ENCODE measurements at regions not wholly inside any gene's neighbourhood (a gene's known extent, or its start where the extent isn't known, plus 50 kb on each side); places are given as distances from the start of the nearest gene placed in this dataset.

DNA sequence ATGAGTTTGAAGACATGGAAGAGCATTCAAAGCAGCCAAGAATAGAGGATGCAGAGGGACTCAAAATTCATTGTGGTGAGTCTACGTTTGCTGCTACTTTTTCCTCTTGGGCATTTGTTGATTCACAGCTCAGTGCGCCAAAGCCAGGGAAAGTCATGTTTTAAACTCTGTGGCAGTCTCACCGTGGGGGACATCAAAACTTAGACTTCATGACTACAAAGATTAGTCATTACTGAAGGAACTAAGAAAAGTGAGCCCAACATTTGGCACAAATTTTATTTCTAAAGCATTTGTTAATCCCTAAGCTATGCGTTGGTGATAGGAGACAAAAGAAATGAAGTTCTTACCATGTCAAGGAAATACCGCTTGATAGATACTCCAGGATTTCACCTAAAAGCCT lies 73.7 kb upstream of the MTAP start:
- H3K9me3 ChIP-seq (ENCODE audit: control insufficient read depth in 4 of 4, low read length in 3 of 4), result no peaks in the 10 kb centered on the region
- no peaks in the 10 kb centered on the region for H3K36me3 ChIP-seq (ENCODE audit: control insufficient read depth in 4 of 4, insufficient read depth in 3 of 4, low read depth in 1 of 4, low read length in 3 of 4)
- no peak overlapping the region for H3K9ac ChIP-seq (ENCODE audit: low read depth in 1 of 2, low read length in 2 of 2)
- no peaks in the 10 kb centered on the region for H3K4me1 ChIP-seq (ENCODE audit: control insufficient read depth in 4 of 4, insufficient read depth in 4 of 4, low read length in 3 of 4)
- H3K27ac ChIP-seq (ENCODE audit: low read depth in 1 of 2, low read length in 2 of 2), result no peak overlapping the region
- no peak for TF ChIP-seq JUND (IDR thresholded peaks at IDR 0.05)
- TF ChIP-seq, protein P1, sequence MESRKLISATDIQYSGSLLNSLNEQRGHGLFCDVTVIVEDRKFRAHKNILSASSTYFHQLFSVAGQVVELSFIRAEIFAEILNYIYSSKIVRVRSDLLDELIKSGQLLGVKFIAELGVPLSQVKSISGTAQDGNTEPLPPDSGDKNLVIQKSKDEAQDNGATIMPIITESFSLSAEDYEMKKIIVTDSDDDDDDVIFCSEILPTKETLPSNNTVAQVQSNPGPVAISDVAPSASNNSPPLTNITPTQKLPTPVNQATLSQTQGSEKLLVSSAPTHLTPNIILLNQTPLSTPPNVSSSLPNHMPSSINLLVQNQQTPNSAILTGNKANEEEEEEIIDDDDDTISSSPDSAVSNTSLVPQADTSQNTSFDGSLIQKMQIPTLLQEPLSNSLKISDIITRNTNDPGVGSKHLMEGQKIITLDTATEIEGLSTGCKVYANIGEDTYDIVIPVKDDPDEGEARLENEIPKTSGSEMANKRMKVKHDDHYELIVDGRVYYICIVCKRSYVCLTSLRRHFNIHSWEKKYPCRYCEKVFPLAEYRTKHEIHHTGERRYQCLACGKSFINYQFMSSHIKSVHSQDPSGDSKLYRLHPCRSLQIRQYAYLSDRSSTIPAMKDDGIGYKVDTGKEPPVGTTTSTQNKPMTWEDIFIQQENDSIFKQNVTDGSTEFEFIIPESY (IDR thresholded peaks at IDR 0.05), result no peak
- no peak for TF ChIP-seq GABPA (IDR thresholded peaks at IDR 0.05 in 1 of 2, conservative IDR thresholded peaks at IDR 0.05 in 1 of 2)
- no peak for DNase-seq (ENCODE audit: low spot score)
- no peaks in the 10 kb centered on the region for H3K27me3 ChIP-seq (ENCODE audit: control insufficient read depth in 4 of 4, insufficient read depth in 4 of 4, low read length in 3 of 4)
- WGBS, result 65% methylated on average over 5 of the region's 5 CpGs
- H3K4me3 ChIP-seq (ENCODE audit: low read depth in 1 of 3, low read length in 3 of 3), result no peak overlapping the region

DNA sequence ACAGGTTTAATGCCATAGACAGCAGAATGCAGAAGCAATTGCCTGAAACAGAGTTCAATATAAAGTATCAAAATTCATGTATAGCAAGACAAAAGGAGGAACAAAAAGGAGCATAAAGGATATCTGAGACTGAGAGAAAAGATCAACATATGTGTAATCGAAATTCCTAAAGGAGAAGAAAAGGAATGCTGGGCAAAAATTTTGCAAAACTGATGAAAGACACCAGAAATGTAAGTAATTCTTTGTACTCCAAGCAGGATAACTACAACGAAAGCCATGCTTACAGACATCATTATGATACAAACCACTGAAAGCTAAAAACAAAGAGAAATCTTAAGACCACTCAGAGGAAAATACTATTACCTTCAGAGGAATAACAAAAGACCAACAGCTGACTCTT lies 72.8 kb upstream of the MTAP start:
- Histone ChIP-seq H3K27ac (ENCODE audit: low read depth in 1 of 2, low read length in 2 of 2) (no peak overlapping the region), H3K9ac (ENCODE audit: low read depth in 1 of 2, low read length in 2 of 2) (no peak overlapping the region), H3K9me3 (ENCODE audit: control insufficient read depth in 4 of 4, low read length in 3 of 4) (no peaks in the 10 kb centered on the region), H3K36me3 (ENCODE audit: control insufficient read depth in 4 of 4, insufficient read depth in 3 of 4, low read depth in 1 of 4, low read length in 3 of 4) (no peaks in the 10 kb centered on the region), H3K4me3 (ENCODE audit: low read depth in 1 of 3, low read length in 3 of 3) (no peak overlapping the region), H3K27me3 (ENCODE audit: control insufficient read depth in 4 of 4, insufficient read depth in 4 of 4, low read length in 3 of 4) (no peaks in the 10 kb centered on the region), H3K4me1 (ENCODE audit: control insufficient read depth in 4 of 4, insufficient read depth in 4 of 4, low read length in 3 of 4) (no peaks in the 10 kb centered on the region)
- no peak for DNase-seq (ENCODE audit: low spot score)
- 48% methylated on average over 2 of the region's 2 CpGs for WGBS
- TF ChIP-seq, protein P2, sequence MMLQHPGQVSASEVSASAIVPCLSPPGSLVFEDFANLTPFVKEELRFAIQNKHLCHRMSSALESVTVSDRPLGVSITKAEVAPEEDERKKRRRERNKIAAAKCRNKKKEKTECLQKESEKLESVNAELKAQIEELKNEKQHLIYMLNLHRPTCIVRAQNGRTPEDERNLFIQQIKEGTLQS (IDR thresholded peaks at IDR 0.05), result no peak
- TF ChIP-seq FOXA2 (IDR thresholded peaks at IDR 0.05) (no peak), SP1 (IDR thresholded peaks at IDR 0.05) (no peak), EGR1 (IDR thresholded peaks at IDR 0.05; ENCODE audit: low read depth in 2 of 2) (no peak), RXRA (IDR thresholded peaks at IDR 0.05) (no peak), YY1 (IDR thresholded peaks at IDR 0.05) (no peak), HNF4A (conservative IDR thresholded peaks at IDR 0.05) (no peak), HNF4G (IDR thresholded peaks at IDR 0.05) (no peak), TAF1 (conservative IDR thresholded peaks at IDR 0.05) (no peak), JUND (IDR thresholded peaks at IDR 0.05) (no peak), FOXA1 (IDR thresholded peaks at IDR 0.05) (no peak), RAD21 (IDR thresholded peaks at IDR 0.05) (no peak), GABPA (IDR thresholded peaks at IDR 0.05 in 1 of 2, conservative IDR thresholded peaks at IDR 0.05 in 1 of 2) (no peak), NR2F2 (IDR thresholded peaks at IDR 0.05) (no peak)
- TF ChIP-seq, protein P1 (IDR thresholded peaks at IDR 0.05), result no peak
- TF ChIP-seq, protein P3, sequence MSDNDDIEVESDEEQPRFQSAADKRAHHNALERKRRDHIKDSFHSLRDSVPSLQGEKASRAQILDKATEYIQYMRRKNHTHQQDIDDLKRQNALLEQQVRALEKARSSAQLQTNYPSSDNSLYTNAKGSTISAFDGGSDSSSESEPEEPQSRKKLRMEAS (IDR thresholded peaks at IDR 0.05), result no peak
- TF ChIP-seq, protein P4, sequence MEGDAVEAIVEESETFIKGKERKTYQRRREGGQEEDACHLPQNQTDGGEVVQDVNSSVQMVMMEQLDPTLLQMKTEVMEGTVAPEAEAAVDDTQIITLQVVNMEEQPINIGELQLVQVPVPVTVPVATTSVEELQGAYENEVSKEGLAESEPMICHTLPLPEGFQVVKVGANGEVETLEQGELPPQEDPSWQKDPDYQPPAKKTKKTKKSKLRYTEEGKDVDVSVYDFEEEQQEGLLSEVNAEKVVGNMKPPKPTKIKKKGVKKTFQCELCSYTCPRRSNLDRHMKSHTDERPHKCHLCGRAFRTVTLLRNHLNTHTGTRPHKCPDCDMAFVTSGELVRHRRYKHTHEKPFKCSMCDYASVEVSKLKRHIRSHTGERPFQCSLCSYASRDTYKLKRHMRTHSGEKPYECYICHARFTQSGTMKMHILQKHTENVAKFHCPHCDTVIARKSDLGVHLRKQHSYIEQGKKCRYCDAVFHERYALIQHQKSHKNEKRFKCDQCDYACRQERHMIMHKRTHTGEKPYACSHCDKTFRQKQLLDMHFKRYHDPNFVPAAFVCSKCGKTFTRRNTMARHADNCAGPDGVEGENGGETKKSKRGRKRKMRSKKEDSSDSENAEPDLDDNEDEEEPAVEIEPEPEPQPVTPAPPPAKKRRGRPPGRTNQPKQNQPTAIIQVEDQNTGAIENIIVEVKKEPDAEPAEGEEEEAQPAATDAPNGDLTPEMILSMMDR (IDR thresholded peaks at IDR 0.05; ENCODE audit: low read depth, low read length, missing input control), result no peak
- TF ChIP-seq, protein P5, sequence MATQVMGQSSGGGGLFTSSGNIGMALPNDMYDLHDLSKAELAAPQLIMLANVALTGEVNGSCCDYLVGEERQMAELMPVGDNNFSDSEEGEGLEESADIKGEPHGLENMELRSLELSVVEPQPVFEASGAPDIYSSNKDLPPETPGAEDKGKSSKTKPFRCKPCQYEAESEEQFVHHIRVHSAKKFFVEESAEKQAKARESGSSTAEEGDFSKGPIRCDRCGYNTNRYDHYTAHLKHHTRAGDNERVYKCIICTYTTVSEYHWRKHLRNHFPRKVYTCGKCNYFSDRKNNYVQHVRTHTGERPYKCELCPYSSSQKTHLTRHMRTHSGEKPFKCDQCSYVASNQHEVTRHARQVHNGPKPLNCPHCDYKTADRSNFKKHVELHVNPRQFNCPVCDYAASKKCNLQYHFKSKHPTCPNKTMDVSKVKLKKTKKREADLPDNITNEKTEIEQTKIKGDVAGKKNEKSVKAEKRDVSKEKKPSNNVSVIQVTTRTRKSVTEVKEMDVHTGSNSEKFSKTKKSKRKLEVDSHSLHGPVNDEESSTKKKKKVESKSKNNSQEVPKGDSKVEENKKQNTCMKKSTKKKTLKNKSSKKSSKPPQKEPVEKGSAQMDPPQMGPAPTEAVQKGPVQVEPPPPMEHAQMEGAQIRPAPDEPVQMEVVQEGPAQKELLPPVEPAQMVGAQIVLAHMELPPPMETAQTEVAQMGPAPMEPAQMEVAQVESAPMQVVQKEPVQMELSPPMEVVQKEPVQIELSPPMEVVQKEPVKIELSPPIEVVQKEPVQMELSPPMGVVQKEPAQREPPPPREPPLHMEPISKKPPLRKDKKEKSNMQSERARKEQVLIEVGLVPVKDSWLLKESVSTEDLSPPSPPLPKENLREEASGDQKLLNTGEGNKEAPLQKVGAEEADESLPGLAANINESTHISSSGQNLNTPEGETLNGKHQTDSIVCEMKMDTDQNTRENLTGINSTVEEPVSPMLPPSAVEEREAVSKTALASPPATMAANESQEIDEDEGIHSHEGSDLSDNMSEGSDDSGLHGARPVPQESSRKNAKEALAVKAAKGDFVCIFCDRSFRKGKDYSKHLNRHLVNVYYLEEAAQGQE (IDR thresholded peaks at IDR 0.05), result no peak

Measured in liver (tissue), 8 donors.